ENCODE measurements at regions not wholly inside any gene's neighbourhood (a gene's known extent, or its start where the extent isn't known, plus 50 kb on each side); places are given as distances from the start of the nearest gene placed in this dataset.

GRCh38 chr1:224499204-224499603 is 64.6 kb upstream of the WDR26 start:
- Mint-ChIP-seq H3K9me3 (peaks cover 4% of the 10 kb centered on the region), H3K27me3 (no peaks in the 10 kb centered on the region), H3K36me3 (no peaks in the 10 kb centered on the region), H3K27ac (no peak overlapping the region), H3K4me1 (peaks cover 23% of the 10 kb centered on the region), H3K4me3 (no peak overlapping the region)
- ATAC-seq (ENCODE audit: low read depth): no peak
- no peak for DNase-seq (ENCODE audit: low spot score in 2 of 2)

GRCh38 chr1:224500796-224501195 is 66.2 kb upstream of the WDR26 start:
- DNase-seq (ENCODE audit: low spot score in 2 of 2) (no peak), ATAC-seq (ENCODE audit: low read depth) (no peak)
- H3K36me3 Mint-ChIP-seq: no peaks in the 10 kb centered on the region
- peaks cover 28% of the 10 kb centered on the region for H3K4me1 Mint-ChIP-seq
- H3K27ac Mint-ChIP-seq: no peak overlapping the region
- H3K4me3 Mint-ChIP-seq: no peak overlapping the region
- H3K9me3 Mint-ChIP-seq: peaks cover 4% of the 10 kb centered on the region
- no peaks in the 10 kb centered on the region for H3K27me3 Mint-ChIP-seq

- no peaks in the 10 kb centered on the region for H3K36me3 Mint-ChIP-seq
- no peak overlapping the region for H3K27ac Mint-ChIP-seq
- no peaks in the 10 kb centered on the region for H3K27me3 Mint-ChIP-seq
- DNase-seq (ENCODE audit: low spot score in 2 of 2): no peak
- ATAC-seq (ENCODE audit: low read depth): no peak
- peaks cover 3% of the 10 kb centered on the region for H3K9me3 Mint-ChIP-seq
- peaks cover 28% of the 10 kb centered on the region for H3K4me1 Mint-ChIP-seq
- H3K4me3 Mint-ChIP-seq: no peak overlapping the region
These were observed 67.2 kb upstream of the WDR26 start for GRCh38 chr1:224501836-224502235.

GRCh38 chr1:224502459-224503160 is 68.0 kb upstream of the WDR26 start:
- no peaks in the 10 kb centered on the region for H3K27me3 Mint-ChIP-seq
- ATAC-seq (ENCODE audit: low read depth) (peak; percentile 5), DNase-seq (ENCODE audit: low spot score in 2 of 2) (no peak)
- H3K27ac Mint-ChIP-seq: no peak overlapping the region
- H3K36me3 Mint-ChIP-seq: no peaks in the 10 kb centered on the region
- H3K4me3 Mint-ChIP-seq: no peak overlapping the region
- H3K4me1 Mint-ChIP-seq: peaks cover 25% of the 10 kb centered on the region
- H3K9me3 Mint-ChIP-seq: no peaks in the 10 kb centered on the region

- Mint-ChIP-seq H3K36me3 (no peaks in the 10 kb centered on the region), H3K9me3 (no peaks in the 10 kb centered on the region), H3K4me3 (no peak overlapping the region), H3K27ac (no peak overlapping the region), H3K4me1 (peaks cover 18% of the 10 kb centered on the region), H3K27me3 (no peaks in the 10 kb centered on the region)
- DNase-seq (ENCODE audit: low spot score in 2 of 2) (no peak), ATAC-seq (ENCODE audit: low read depth) (peak; percentile 56)
These were observed 68.8 kb upstream of the WDR26 start for GRCh38 chr1:224503161-224504118.

GRCh38 chr1:224504297-224505041 is 69.9 kb upstream of the WDR26 start:
- no peak overlapping the region for H3K27ac Mint-ChIP-seq
- no peak for ATAC-seq (ENCODE audit: low read depth)
- DNase-seq (ENCODE audit: low spot score in 2 of 2): no peak
- no peaks in the 10 kb centered on the region for H3K9me3 Mint-ChIP-seq
- H3K4me1 Mint-ChIP-seq: peaks cover 16% of the 10 kb centered on the region
- H3K27me3 Mint-ChIP-seq: no peaks in the 10 kb centered on the region
- no peaks in the 10 kb centered on the region for H3K36me3 Mint-ChIP-seq
- no peak overlapping the region for H3K4me3 Mint-ChIP-seq

- ATAC-seq (ENCODE audit: low read depth): no peak
- H3K36me3 Mint-ChIP-seq: no peaks in the 10 kb centered on the region
- peaks cover 16% of the 10 kb centered on the region for H3K4me1 Mint-ChIP-seq
- no peak for DNase-seq (ENCODE audit: low spot score in 2 of 2)
- no peaks in the 10 kb centered on the region for H3K27me3 Mint-ChIP-seq
- H3K9me3 Mint-ChIP-seq: no peaks in the 10 kb centered on the region
- H3K4me3 Mint-ChIP-seq: no peak overlapping the region
- no peak overlapping the region for H3K27ac Mint-ChIP-seq
These were observed 71.0 kb upstream of the WDR26 start for GRCh38 chr1:224505454-224506093.

GRCh38 chr1:224506141-224506814 is 71.7 kb upstream of the WDR26 start:
- Mint-ChIP-seq H3K36me3 (no peaks in the 10 kb centered on the region), H3K4me1 (peaks cover 16% of the 10 kb centered on the region), H3K27me3 (no peaks in the 10 kb centered on the region), H3K4me3 (no peak overlapping the region), H3K9me3 (no peaks in the 10 kb centered on the region), H3K27ac (no peak overlapping the region)
- DNase-seq (ENCODE audit: low spot score in 2 of 2) (no peak), ATAC-seq (ENCODE audit: low read depth) (no peak)

GRCh38 chr1:224507771-224508523 is 73.3 kb upstream of the WDR26 start:
- ATAC-seq (ENCODE audit: low read depth): no peak
- Mint-ChIP-seq H3K27ac (no peak overlapping the region), H3K27me3 (no peaks in the 10 kb centered on the region)

GRCh38 chr1:224509907-224510306 is 75.3 kb upstream of the WDR26 start:
- no peaks in the 10 kb centered on the region for H3K9me3 Mint-ChIP-seq
- no peak overlapping the region for H3K4me3 Mint-ChIP-seq

More at GRCh38 chr1:224507771-224508523, 73.3 kb upstream of the WDR26 start:
- peaks cover 12% of the 10 kb centered on the region for H3K4me1 Mint-ChIP-seq
- no peaks in the 10 kb centered on the region for H3K36me3 Mint-ChIP-seq
- H3K9me3 Mint-ChIP-seq: no peaks in the 10 kb centered on the region
- DNase-seq (ENCODE audit: low spot score in 2 of 2): no peak
- H3K4me3 Mint-ChIP-seq: no peak overlapping the region

GRCh38 chr1:224510880-224511645 is 76.5 kb upstream of the WDR26 start:
- no peaks in the 10 kb centered on the region for H3K9me3 Mint-ChIP-seq
- no peak overlapping the region for H3K4me3 Mint-ChIP-seq
- H3K27ac Mint-ChIP-seq: no peak overlapping the region
- no peaks in the 10 kb centered on the region for H3K27me3 Mint-ChIP-seq
- DNase-seq (ENCODE audit: low spot score in 2 of 2): no peak
- no peak for ATAC-seq (ENCODE audit: low read depth)
- H3K4me1 Mint-ChIP-seq: peaks cover 6% of the 10 kb centered on the region
- no peaks in the 10 kb centered on the region for H3K36me3 Mint-ChIP-seq

More at GRCh38 chr1:224509907-224510306, 75.3 kb upstream of the WDR26 start:
- ATAC-seq (ENCODE audit: low read depth): no peak
- Mint-ChIP-seq H3K36me3 (no peaks in the 10 kb centered on the region), H3K27ac (no peak overlapping the region), H3K27me3 (no peaks in the 10 kb centered on the region), H3K4me1 (peaks cover 7% of the 10 kb centered on the region)
- no peak for DNase-seq (ENCODE audit: low spot score in 2 of 2)

- no peak for ATAC-seq (ENCODE audit: low read depth)
- no peak for DNase-seq (ENCODE audit: low spot score in 2 of 2)
- no peaks in the 10 kb centered on the region for H3K9me3 Mint-ChIP-seq
- H3K36me3 Mint-ChIP-seq: no peaks in the 10 kb centered on the region
- no peaks in the 10 kb centered on the region for H3K27me3 Mint-ChIP-seq
- H3K4me3 Mint-ChIP-seq: no peak overlapping the region
- peaks cover 6% of the 10 kb centered on the region for H3K4me1 Mint-ChIP-seq
- H3K27ac Mint-ChIP-seq: no peak overlapping the region
These were observed 78.1 kb upstream of the WDR26 start for GRCh38 chr1:224512600-224513151.

Measured in memory B cell (primary cell).